IMR-90 (cell line): ENCODE measurements at regions not wholly inside any gene's neighbourhood (a gene's known extent, or its start where the extent isn't known, plus 50 kb on each side); places are given as distances from the start of the nearest gene placed in this dataset.
A peak's percentile ranks its signal among the peaks of the same experiment; 100 is the strongest.

Experiments
- ATAC-seq: fragments of 200-7000 bp; cut with Tn5 transposase; 2 replicates; pipeline ENCODE4 v1.9.1; 2020; ENCODE audit warnings: low read depth, mild to moderate bottlenecking, moderate library complexity
- BruUV-seq: library from RNA; stranded (reverse); fragments of 400-500 nt; replicated peaks from 2 replicates; lab custom pipeline; 2021; lab: Mats Ljungman, UMichigan
- CTCF ChIA-PET: fragments of 300-600 bp; formaldehyde crosslinking; extraction: SDS; loops from one replicate; lab custom pipeline; 2021; ENCODE audit warnings: antibody characterized with exemption; lab: Yijun Ruan, JAX
- POLR2A ChIA-PET: fragments of 300-600 bp; sonication (Branson Sonifier 250); formaldehyde crosslinking; loops from one replicate; lab custom pipeline; 2022; ENCODE audit warnings: antibody characterized with exemption; ENCODE audit not compliant: unreplicated experiment; lab: Charles Lee
- DNase-seq: peaks from one replicate; pipeline ENCODE4 v3.0.0; 2013
- H2AFZ ChIP-seq: replicated peaks from 2 replicates; pipeline ENCODE3; 2013; ENCODE audit warnings: low read length, mild to moderate bottlenecking; ENCODE audit not compliant: poor library complexity
- H2AK5ac ChIP-seq: 2 replicates; pipeline ENCODE4 v1.6.1; 2013; ENCODE audit warnings: low read depth, low read length, inconsistent platforms
- H2AK9ac ChIP-seq: replicated peaks from 2 replicates; pipeline ENCODE3; 2013; ENCODE audit warnings: mild to moderate bottlenecking, low read depth, low read length, moderate library complexity; ENCODE audit not compliant: poor library complexity
- H2BK120ac ChIP-seq: 2 replicates; pipeline ENCODE4 v1.6.1; 2013; ENCODE audit warnings: low read depth, low read length, inconsistent platforms
- H2BK15ac ChIP-seq: 3 replicates; pipeline ENCODE4 v1.6.1; 2013; ENCODE audit warnings: low read depth, low read length, inconsistent platforms
- H2BK20ac ChIP-seq: 2 replicates; pipeline ENCODE4 v1.6.1; 2013; ENCODE audit warnings: low read depth, mild to moderate bottlenecking, inconsistent platforms, low read length, moderate library complexity
- H2BK5ac ChIP-seq: 2 replicates; pipeline ENCODE4 v1.6.1; 2013; ENCODE audit warnings: mild to moderate bottlenecking, low read depth, low read length, inconsistent platforms; ENCODE audit not compliant: poor library complexity, severe bottlenecking
- H3K14ac ChIP-seq: replicated peaks from 2 replicates; pipeline ENCODE4 v1.6.1; 2013; ENCODE audit warnings: low read depth, low read length, inconsistent platforms
- H3K18ac ChIP-seq: 2 replicates; pipeline ENCODE4 v1.6.1; 2013; ENCODE audit warnings: low read depth, low read length, control low read depth
- H3K23ac ChIP-seq: 2 replicates; pipeline ENCODE4 v1.6.1; 2013; ENCODE audit warnings: low read depth, low read length, inconsistent platforms
- H3K27ac ChIP-seq: 2 replicates; pipeline ENCODE4 v1.5.1; 2013; ENCODE audit warnings: mild to moderate bottlenecking, control low read depth, low read length; ENCODE audit not compliant: insufficient read depth
- H3K27me3 ChIP-seq: 2 replicates; pipeline ENCODE4 v1.6.1; 2013; ENCODE audit warnings: low read length; ENCODE audit not compliant: control insufficient read depth, insufficient read depth
- H3K36me3 ChIP-seq: 2 replicates; pipeline ENCODE4 v1.6.1; 2013; ENCODE audit warnings: low read length, mixed read lengths; ENCODE audit not compliant: control insufficient read depth, insufficient read depth
- H3K4ac ChIP-seq: 2 replicates; pipeline ENCODE4 v1.6.1; 2013; ENCODE audit warnings: low read depth, low read length, inconsistent platforms
- H3K4me1 ChIP-seq: 2 replicates; pipeline ENCODE4 v1.6.1; 2013; ENCODE audit warnings: low read length, mixed read lengths; ENCODE audit not compliant: control insufficient read depth, insufficient read depth
- H3K4me2 ChIP-seq: 2 replicates; pipeline ENCODE4 v1.6.1; 2013; ENCODE audit warnings: low read depth, mild to moderate bottlenecking, control low read depth, low read length, moderate library complexity
- H3K4me3 ChIP-seq: 2 replicates; pipeline ENCODE4 v1.5.1; 2013; ENCODE audit warnings: low read depth, mild to moderate bottlenecking, control low read depth, low read length, moderate library complexity; ENCODE audit not compliant: insufficient read depth
- H3K56ac ChIP-seq: 2 replicates; pipeline ENCODE4 v1.6.1; 2013; ENCODE audit warnings: low read length, inconsistent platforms; ENCODE audit not compliant: insufficient read depth; ENCODE audit errors: extremely low read depth
- H3K79me1 ChIP-seq, 2 experiments: 2 replicates each; pipeline ENCODE4 v1.6.1; 2013; ENCODE audit warnings: low read length in 2 of 2, inconsistent platforms in 1 of 2, low read depth in 1 of 2
- H3K9ac ChIP-seq: 2 replicates; pipeline ENCODE4 v1.6.1; 2013; ENCODE audit warnings: low read depth, low read length, control low read depth
- H3K9me1 ChIP-seq: 2 replicates; pipeline ENCODE4 v1.6.1; 2013; ENCODE audit warnings: low read length, inconsistent platforms; ENCODE audit not compliant: insufficient read depth
- H3K9me3 ChIP-seq: 2 replicates; pipeline ENCODE4 v1.6.1; 2013; ENCODE audit warnings: low read length; ENCODE audit not compliant: control insufficient read depth, insufficient read depth
- H4K20me1 ChIP-seq: 2 replicates; pipeline ENCODE4 v1.6.1; 2013; ENCODE audit warnings: low read length, inconsistent platforms; ENCODE audit not compliant: insufficient read depth
- H4K5ac ChIP-seq: 2 replicates; pipeline ENCODE4 v1.6.1; 2013; ENCODE audit warnings: mild to moderate bottlenecking, low read depth, low read length, control low read depth
- H4K8ac ChIP-seq, 2 experiments: 2 replicates each; pipeline ENCODE4 v1.6.1; 2013; ENCODE audit warnings: low read depth in 2 of 2, low read length in 2 of 2, control low read depth in 1 of 2, inconsistent platforms in 1 of 2
- H4K91ac ChIP-seq: 2 replicates; pipeline ENCODE4 v1.6.1; 2013; ENCODE audit warnings: low read depth, low read length, inconsistent platforms; ENCODE audit not compliant: insufficient read depth
- BHLHE40 ChIP-seq: fragments of 150-350 bp; IDR thresholded peaks from 2 replicates; pipeline ENCODE4 v1.6.1; 2016; ENCODE audit warnings: mild to moderate bottlenecking, low read depth, low read length
- CEBPB ChIP-seq: IDR thresholded peaks from 2 replicates; pipeline ENCODE4 v1.6.1; 2012; ENCODE audit warnings: low read depth, low read length, improper control_type of control experiment
- CHD1 ChIP-seq: IDR thresholded peaks from 2 replicates; pipeline ENCODE4 v1.6.1; 2012; ENCODE audit warnings: low read depth, low read length, improper control_type of control experiment
- FOS ChIP-seq: fragments of 150-350 bp; IDR thresholded peaks from 2 replicates; pipeline ENCODE4 v1.6.1; 2016; ENCODE audit warnings: low read depth, low read length
- MAFK ChIP-seq: IDR thresholded peaks from 2 replicates; pipeline ENCODE4 v1.6.1; 2012; ENCODE audit warnings: low read depth, low read length, improper control_type of control experiment
- MAZ ChIP-seq: IDR thresholded peaks from 2 replicates; pipeline ENCODE4 v1.6.1; 2012; ENCODE audit warnings: low read depth, mild to moderate bottlenecking, low read length, improper control_type of control experiment, moderate library complexity, borderline replicate concordance
- MXI1 ChIP-seq: IDR thresholded peaks from 2 replicates; pipeline ENCODE4 v1.6.1; 2012; ENCODE audit warnings: low read depth, mild to moderate bottlenecking, low read length, moderate library complexity, borderline replicate concordance
- NFE2L2 ChIP-seq: fragments of 150-350 bp; IDR thresholded peaks from 2 replicates; pipeline ENCODE4 v1.6.1; 2016; ENCODE audit warnings: low read depth, mild to moderate bottlenecking, low read length
- POLR2A ChIP-seq: IDR thresholded peaks from 2 replicates; pipeline ENCODE4 v1.6.1; 2012; ENCODE audit warnings: mild to moderate bottlenecking, low read depth, low read length
- RAD21 ChIP-seq: IDR thresholded peaks from 2 replicates; pipeline ENCODE4 v1.6.1; 2012; ENCODE audit warnings: low read length, improper control_type of control experiment
- RCOR1 ChIP-seq: IDR thresholded peaks from 2 replicates; pipeline ENCODE4 v1.6.1; 2012; ENCODE audit warnings: mild to moderate bottlenecking, low read length, improper control_type of control experiment; ENCODE audit not compliant: insufficient replicate concordance
- RFX5 ChIP-seq: IDR thresholded peaks from 2 replicates; pipeline ENCODE4 v1.8.0; 2012; ENCODE audit warnings: low read depth, mild to moderate bottlenecking, low read length, moderate library complexity
- SMC3 ChIP-seq: fragments of 150-350 bp; IDR thresholded peaks from 2 replicates; pipeline ENCODE4 v1.6.1; 2016; ENCODE audit warnings: low read depth, mild to moderate bottlenecking, antibody characterized with exemption, low read length, moderate library complexity
- WGBS, 2 experiments: methylation state at CpG; one replicate each; pipeline versions ENCODE4 v1.1.5 to v1.1.7; 2013; ENCODE audit warnings: missing lambda C conversion rate in 2 of 2; ENCODE audit not compliant: insufficient read length in 1 of 2; ENCODE audit errors: extremely low coverage in 2 of 2; 5-methylcytosine and 5-hydroxymethylcytosine counted together
- dilution Hi-C: fragments of 300-500 bp; cut with HindIII; formaldehyde crosslinking; loops from one replicate; pipeline ENCODE4 v1.14.3; 2018; ENCODE audit warnings: low sequenced_read_pairs; ENCODE audit not compliant: unreplicated experiment
- in situ Hi-C: fragments of 300-500 bp; cut with MboI; formaldehyde crosslinking; loops from 3 replicates; pipeline ENCODE4 v1.14.3; 2019; ENCODE audit warnings: low sequenced_read_pairs, inconsistent platforms, mixed read lengths
- intact Hi-C: fragments of 100-400 bp; cut with micrococcal nuclease; formaldehyde crosslinking; loops from 2 replicates; pipeline ENCODE4 v1.10.0; 2022
- TF ChIP-seq, protein P1 (sequence below): fragments of 150-350 bp; IDR thresholded peaks from 2 replicates; pipeline ENCODE4 v1.6.1; 2016; ENCODE audit warnings: low read depth, mild to moderate bottlenecking, low read length, moderate library complexity, borderline replicate concordance
- TF ChIP-seq, protein P2 (sequence below): fragments of 150-350 bp; IDR thresholded peaks from 2 replicates; pipeline ENCODE4 v1.6.1; 2017; ENCODE audit warnings: mild to moderate bottlenecking, antibody characterized with exemption, low read length, low read depth
- TF ChIP-seq, protein P3 (sequence below): conservative IDR thresholded peaks from 2 replicates; pipeline ENCODE4 v1.5.1; 2012; ENCODE audit warnings: mild to moderate bottlenecking, low read depth, low read length, improper control_type of control experiment

DNA sequence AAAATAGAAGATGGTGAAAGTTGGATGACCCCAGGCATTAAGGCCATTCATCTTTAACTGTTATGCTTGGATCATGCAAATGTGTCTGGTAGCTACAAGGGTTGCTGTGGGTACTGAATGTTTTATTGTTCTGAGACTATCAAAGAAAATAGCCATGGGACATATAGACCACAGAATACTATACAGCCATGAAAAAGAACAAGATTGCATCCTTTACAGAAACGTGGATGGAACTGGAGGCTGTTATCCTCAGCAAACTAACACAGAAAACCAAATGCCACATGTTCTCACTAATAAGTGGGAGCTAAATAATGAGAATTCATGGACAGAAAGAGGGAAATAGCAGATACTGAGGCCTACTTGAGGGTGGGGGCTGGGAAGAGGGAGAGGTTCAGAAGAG, 249.0 kb downstream of the LTN1 start:
- peak overlapping the region; percentile 91; the same call in 1 of the 2 replicates for H2BK120ac ChIP-seq
- BruUV-seq: no TSS peak
- H4K8ac ChIP-seq: peak overlapping the region; percentile 3 to 91; a peak in 1 of 4 replicates
- POLR2A ChIA-PET: interaction anchor here (0.6 kb wide), 1 partner anchor 1022 kb away, joined by 11 read pairs; no protein-coding TSS in a partner anchor
- DNase-seq (no peak), ATAC-seq (no peak)
- no peak overlapping the region; the same call in 2 of the 3 replicates for H2BK15ac ChIP-seq
- no peak overlapping the region for H3K4me3 ChIP-seq
- H2BK20ac ChIP-seq: no peak overlapping the region; the same call in 1 of the 2 replicates
- no peak overlapping the region for H2AK9ac ChIP-seq
- no peaks in the 10 kb centered on the region for H3K79me1 ChIP-seq
- H3K23ac ChIP-seq: no peak overlapping the region
- dilution Hi-C loops (no loop called here), intact Hi-C loops (loop anchor here (2.0 to 10.0 kb wide), 7 partner anchors 205 to 1779 kb away; partner anchors contain the start of gene ADAMTS5), in situ Hi-C loops (loop anchor here (25.0 kb wide), 2 partner anchors 681 to 1181 kb away; no protein-coding TSS in a partner anchor)
- no peak overlapping the region for H3K4ac ChIP-seq
- no peak overlapping the region for H4K91ac ChIP-seq
- H3K4me1 ChIP-seq: peaks cover 6% of the 10 kb centered on the region
- H2BK5ac ChIP-seq: no peak overlapping the region
- no peak overlapping the region for H2AFZ ChIP-seq
- no peaks in the 10 kb centered on the region; the same call in 1 of the 2 replicates for H3K9me1 ChIP-seq
- no peak overlapping the region for H3K9ac ChIP-seq
- CTCF ChIA-PET: interaction anchor here (1.9 to 2.6 kb wide), 2 partner anchors 29 to 1043 kb away, joined by 4 to 11 read pairs; no protein-coding TSS in a partner anchor
- H3K4me2 ChIP-seq: no peak overlapping the region
- no peaks in the 10 kb centered on the region for H3K36me3 ChIP-seq
- WGBS, 2 experiments: no CpG with 5 or more reads among the region's 1 CpG
- no peaks in the 10 kb centered on the region for H3K9me3 ChIP-seq
- no peak overlapping the region for H3K56ac ChIP-seq
- H3K27me3 ChIP-seq: no peaks in the 10 kb centered on the region
- 0 out of 2 replicates have a peak overlapping the region, but pooled peaks have one; percentile 29 for H3K18ac ChIP-seq
- H2AK5ac ChIP-seq: no peak overlapping the region
- H4K5ac ChIP-seq: no peak overlapping the region
- H3K27ac ChIP-seq: no peak overlapping the region
- H4K20me1 ChIP-seq: no peaks in the 10 kb centered on the region
- TF ChIP-seq BHLHE40: no peak
- no peak for TF ChIP-seq MAZ
- TF ChIP-seq, protein P1, sequence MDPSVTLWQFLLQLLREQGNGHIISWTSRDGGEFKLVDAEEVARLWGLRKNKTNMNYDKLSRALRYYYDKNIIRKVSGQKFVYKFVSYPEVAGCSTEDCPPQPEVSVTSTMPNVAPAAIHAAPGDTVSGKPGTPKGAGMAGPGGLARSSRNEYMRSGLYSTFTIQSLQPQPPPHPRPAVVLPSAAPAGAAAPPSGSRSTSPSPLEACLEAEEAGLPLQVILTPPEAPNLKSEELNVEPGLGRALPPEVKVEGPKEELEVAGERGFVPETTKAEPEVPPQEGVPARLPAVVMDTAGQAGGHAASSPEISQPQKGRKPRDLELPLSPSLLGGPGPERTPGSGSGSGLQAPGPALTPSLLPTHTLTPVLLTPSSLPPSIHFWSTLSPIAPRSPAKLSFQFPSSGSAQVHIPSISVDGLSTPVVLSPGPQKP: no peak
- TF ChIP-seq MXI1: no peak
- no peak for TF ChIP-seq RFX5
- TF ChIP-seq, protein P2, sequence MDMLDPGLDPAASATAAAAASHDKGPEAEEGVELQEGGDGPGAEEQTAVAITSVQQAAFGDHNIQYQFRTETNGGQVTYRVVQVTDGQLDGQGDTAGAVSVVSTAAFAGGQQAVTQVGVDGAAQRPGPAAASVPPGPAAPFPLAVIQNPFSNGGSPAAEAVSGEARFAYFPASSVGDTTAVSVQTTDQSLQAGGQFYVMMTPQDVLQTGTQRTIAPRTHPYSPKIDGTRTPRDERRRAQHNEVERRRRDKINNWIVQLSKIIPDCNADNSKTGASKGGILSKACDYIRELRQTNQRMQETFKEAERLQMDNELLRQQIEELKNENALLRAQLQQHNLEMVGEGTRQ: no peak
- no peak for TF ChIP-seq POLR2A
- TF ChIP-seq RCOR1: no peak
- TF ChIP-seq CHD1: no peak
- no peak for TF ChIP-seq SMC3
- TF ChIP-seq NFE2L2: no peak
- no peak for TF ChIP-seq CEBPB
- TF ChIP-seq, protein P3, sequence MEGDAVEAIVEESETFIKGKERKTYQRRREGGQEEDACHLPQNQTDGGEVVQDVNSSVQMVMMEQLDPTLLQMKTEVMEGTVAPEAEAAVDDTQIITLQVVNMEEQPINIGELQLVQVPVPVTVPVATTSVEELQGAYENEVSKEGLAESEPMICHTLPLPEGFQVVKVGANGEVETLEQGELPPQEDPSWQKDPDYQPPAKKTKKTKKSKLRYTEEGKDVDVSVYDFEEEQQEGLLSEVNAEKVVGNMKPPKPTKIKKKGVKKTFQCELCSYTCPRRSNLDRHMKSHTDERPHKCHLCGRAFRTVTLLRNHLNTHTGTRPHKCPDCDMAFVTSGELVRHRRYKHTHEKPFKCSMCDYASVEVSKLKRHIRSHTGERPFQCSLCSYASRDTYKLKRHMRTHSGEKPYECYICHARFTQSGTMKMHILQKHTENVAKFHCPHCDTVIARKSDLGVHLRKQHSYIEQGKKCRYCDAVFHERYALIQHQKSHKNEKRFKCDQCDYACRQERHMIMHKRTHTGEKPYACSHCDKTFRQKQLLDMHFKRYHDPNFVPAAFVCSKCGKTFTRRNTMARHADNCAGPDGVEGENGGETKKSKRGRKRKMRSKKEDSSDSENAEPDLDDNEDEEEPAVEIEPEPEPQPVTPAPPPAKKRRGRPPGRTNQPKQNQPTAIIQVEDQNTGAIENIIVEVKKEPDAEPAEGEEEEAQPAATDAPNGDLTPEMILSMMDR: no peak
- TF ChIP-seq FOS: no peak
- TF ChIP-seq RAD21: no peak
- TF ChIP-seq MAFK: no peak
- H3K14ac ChIP-seq: no peak overlapping the region
